Heart left ventricle (tissue), 13 donors: ENCODE measurements at regions not wholly inside any gene's neighbourhood (a gene's known extent, or its start where the extent isn't known, plus 50 kb on each side); places are given as distances from the start of the nearest gene placed in this dataset.

ENCODE experiments used
- CTCF ChIP-seq, 12 donors: fragments of 200-600 bp; sonication (generic) in 4 of 12; IDR thresholded peaks; one replicate each; pipeline versions ENCODE4 v1.5.0 to v1.8.0; 2018 to 2022; ENCODE audit warnings: antibody characterized with exemption in 12 of 12, mild to moderate bottlenecking in 5 of 12
- POLR2A ChIP-seq, 2 donors: fragments of 450-650 bp; IDR thresholded peaks; one replicate each; pipeline ENCODE4 v1.6.1; 2017; ENCODE audit warnings: antibody characterized with exemption in 2 of 2, mild to moderate bottlenecking in 2 of 2, moderate library complexity in 2 of 2
- donor health status: ischemic (EF 13 %, LVEDD 7.1; RV severe dilation, severe dysfunction).
- donor health status: DM: no; HTN: yes; CAD: no.
- donor health status: DM: no; HTN: no; CAD: no.
- donor health status: ischemic (EF 25% LVEDD 6.9; RV normal size, moderate dysfunction).
- donor health status: ischemic (EF 25% LVEDD 5.7; RV mildly dilated, moderate dysfunction).
- donor health status: ischemic (EF 35%, LVEDD 5.7; RV mildly dilated, moderate dysfunction).
- donor health status: nonischemic (EF 11% LVEDD 7.7; RV severe dilation, severe dysfunction).
- donor health status: DM: yes; HTN: yes; CAD: no.
- donor health status: PGD.
- donor health status: ischemic (EF 29% LVEDD 5.4; RV normal size, mild dysfunction).
- donor health status: nonischemic (EF 23%, LVEDD 6.1; RV moderate dilation, normal function).

DNA sequence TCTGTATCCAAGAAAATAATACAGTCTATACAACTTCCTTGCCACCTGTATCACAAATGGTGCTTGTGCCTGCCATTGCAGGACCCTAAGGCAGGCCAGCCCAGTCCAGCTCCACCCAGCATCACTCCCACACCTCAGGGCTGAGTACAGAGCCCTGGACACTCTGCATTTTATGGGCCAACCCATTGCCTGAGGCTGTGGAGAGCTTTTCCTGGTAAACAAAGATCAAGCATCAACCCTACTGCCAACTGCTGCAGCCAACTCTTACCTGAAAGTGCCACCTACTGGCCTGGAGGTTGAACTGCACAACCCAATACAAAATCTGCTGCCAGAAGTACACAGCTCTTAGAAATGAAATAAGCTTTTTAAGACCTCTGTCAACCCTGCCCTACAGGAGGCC lies 1082.2 kb downstream of the NAALADL2 start:
- no peak for TF ChIP-seq POLR2A (IDR thresholded peaks at IDR 0.05)
- TF ChIP-seq CTCF (IDR thresholded peaks at IDR 0.05), result peak in 3 of 12 donors; percentile 7 to 18 (median 13)
